Epithelial cell of proximal tubule (primary cell): ENCODE measurements at regions not wholly inside any gene's neighbourhood (a gene's known extent, or its start where the extent isn't known, plus 50 kb on each side); places are given as distances from the start of the nearest gene placed in this dataset.

Source experiments
- DNase-seq: peaks from one replicate; pipeline ENCODE4 v3.0.0-alpha.2; 2011; ENCODE audit warnings: low read depth
- H3K4me3 ChIP-seq: 2 replicates; pipeline ENCODE4 v1.5.1; 2011; ENCODE audit warnings: low read depth, mild to moderate bottlenecking, low read length
- CTCF ChIP-seq: conservative IDR thresholded peaks from 2 replicates; pipeline ENCODE4 v1.5.1; 2012; ENCODE audit warnings: low read depth, mild to moderate bottlenecking, low read length

GRCh38 chrY:21081640-21082611, 326.0 kb downstream of the RPS4Y2 start:
- no peak overlapping the region for H3K4me3 ChIP-seq
- DNase-seq, result no peak
- TF ChIP-seq CTCF, result no peak

DNA sequence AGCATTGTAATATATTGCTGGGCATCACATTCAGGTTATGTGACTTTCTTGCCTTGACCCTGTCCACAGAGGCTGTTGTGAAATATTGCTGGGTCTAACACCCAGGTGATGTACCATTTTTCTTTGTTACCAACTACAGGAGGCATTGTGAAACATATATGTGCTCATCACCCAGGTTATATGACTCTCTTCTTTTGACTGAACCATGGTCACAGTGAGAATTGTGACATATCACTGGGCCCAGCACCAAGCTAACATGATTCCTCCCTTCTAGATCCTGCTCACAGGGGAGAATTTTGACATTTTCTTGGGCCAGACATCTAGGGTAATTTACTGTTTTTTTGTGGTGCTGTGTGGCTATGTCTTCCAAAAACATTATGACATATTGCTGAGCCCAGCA, 326.7 kb downstream of the RPS4Y2 start:
- no peak overlapping the region for H3K4me3 ChIP-seq
- DNase-seq, result no peak

GRCh38 chrY:21091909-21092308, 336.0 kb downstream of the RPS4Y2 start:
- TF ChIP-seq CTCF, result no peak
- no peak overlapping the region for H3K4me3 ChIP-seq
- DNase-seq, result no peak

More for the DNA sequence above, 326.7 kb downstream of the RPS4Y2 start:
- TF ChIP-seq CTCF, result no peak

- DNase-seq, result no peak
- no peak for TF ChIP-seq CTCF
- H3K4me3 ChIP-seq, result no peak overlapping the region
Observed at GRCh38 chrY:21102507-21102906, 346.6 kb downstream of the RPS4Y2 start.

DNA sequence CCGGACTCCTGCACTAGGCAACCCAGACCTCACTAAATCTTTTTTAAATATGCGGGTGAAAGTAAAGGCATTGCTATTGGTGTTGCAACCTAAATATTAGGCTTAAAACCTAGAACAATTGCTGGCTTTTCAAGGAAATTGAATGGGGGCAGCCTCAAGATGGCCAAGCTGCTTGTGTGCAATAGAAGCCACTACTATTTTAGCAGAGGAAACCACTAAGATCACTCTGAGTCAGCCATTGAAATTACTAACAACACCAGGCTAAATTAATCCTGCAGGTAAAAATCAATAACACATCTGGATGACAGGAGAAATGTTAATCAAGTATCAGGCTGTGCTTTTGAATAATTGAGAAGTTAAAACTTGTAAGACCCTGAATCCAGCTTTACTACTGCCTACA, 348.0 kb downstream of the RPS4Y2 start:
- no peak for TF ChIP-seq CTCF
- no peak for DNase-seq
- no peak overlapping the region for H3K4me3 ChIP-seq

GRCh38 chrY:21105529-21105928, 349.6 kb downstream of the RPS4Y2 start:
- no peak for DNase-seq
- TF ChIP-seq CTCF, result no peak
- no peak overlapping the region for H3K4me3 ChIP-seq

DNA sequence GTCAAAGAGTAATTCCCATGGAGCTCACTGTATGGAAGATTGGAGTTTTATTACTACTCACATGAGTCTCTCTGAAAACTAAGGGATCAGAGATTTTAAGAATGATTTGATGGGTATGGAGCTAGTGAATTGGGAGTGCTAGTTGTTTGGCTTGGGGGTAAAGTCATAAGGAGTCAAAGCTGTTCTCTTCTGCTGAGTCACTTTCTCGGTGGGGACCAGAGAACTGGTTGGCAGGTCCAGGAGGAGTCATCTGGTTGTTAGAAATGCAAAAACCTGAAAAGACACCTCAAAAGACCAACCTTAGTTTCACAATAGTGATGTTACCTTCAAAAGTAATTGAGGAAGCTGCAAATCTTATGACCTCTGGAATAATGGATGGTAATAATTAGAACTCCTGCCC, 355.4 kb downstream of the RPS4Y2 start:
- H3K4me3 ChIP-seq, result no peak overlapping the region
- no peak for TF ChIP-seq CTCF
- no peak for DNase-seq
